HG02798 (cell line): ENCODE measurements at regions not wholly inside any gene's neighbourhood (a gene's known extent, or its start where the extent isn't known, plus 50 kb on each side); places are given as distances from the start of the nearest gene placed in this dataset.
"Not testable (repeated sequence)": the region's sequence is repeated elsewhere in the genome, so short reads cannot be mapped to it uniquely, and the experiment has no call there.

ENCODE experiments used
- ATAC-seq: cut with Tn5 transposase; IDR thresholded peaks from one replicate; pipeline ENCODE4 v1.9.1; 2021; ENCODE audit warnings: mild to moderate bottlenecking; ENCODE audit not compliant: unreplicated experiment, poor library complexity

DNA sequence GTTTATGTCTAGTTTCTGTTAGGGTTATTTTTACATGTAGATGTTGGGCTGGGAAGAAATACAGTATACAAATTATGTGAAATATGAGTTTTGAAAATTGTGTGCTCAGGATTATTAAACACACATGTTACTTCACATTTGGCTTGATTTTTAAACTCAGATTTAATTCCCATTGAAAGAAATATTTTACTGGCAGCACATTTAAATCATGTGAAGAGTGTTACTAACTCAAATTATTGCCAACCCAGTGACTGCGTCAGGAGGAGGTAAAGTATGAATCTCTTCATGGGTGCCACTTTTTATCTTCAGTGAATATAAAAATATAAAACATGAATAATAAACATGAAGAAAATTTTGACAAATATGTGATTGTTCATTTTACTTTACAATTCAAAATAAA, 457.5 kb upstream of the CCDC179 start:
- no peak for ATAC-seq

- no peak for ATAC-seq
Measured at GRCh38 chr11:23318670-23319069, 458.4 kb upstream of the CCDC179 start.

- no peak for ATAC-seq
Measured at GRCh38 chr11:23320131-23320530, 459.9 kb upstream of the CCDC179 start.

GRCh38 chr11:23335586-23335985, 475.3 kb upstream of the CCDC179 start:
- not testable (repeated sequence) for ATAC-seq

DNA sequence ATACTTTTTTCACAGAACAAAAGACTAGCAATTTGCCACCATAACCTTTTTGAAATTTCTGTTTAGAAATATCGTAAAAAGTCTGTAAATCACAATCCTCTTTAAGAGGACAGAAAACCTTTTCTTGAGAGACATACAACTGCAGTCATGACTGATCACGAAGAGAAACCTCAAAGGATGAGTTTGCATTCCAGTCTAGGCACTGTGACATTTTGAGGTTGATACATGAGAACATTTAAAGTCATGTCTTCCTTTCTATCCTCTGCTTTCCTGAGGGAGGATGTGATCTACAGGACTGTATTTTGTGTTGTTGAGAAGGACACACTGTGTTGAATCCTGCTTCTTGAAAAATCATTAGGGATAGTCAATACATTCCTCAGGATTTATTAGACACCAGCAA, 476.7 kb upstream of the CCDC179 start:
- ATAC-seq, result no peak

DNA sequence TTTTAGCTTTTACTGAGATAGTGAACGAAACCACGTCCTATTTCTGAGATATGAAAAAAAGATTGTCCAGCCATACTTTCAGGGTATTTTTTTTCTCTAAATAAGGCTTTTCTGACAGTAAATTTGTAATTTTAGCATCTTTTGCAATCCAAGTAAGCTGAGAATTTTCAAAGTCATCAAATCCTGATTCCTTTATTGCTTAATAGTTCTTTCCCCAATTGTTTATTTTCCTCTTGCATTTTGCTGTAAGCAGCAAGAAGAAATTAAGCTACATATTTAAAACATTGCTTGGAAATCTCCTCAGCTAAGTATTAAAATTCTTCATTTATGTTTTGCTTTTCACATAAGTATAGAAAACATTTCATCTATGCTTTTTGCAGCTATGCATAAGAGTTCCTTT, 493.3 kb upstream of the CCDC179 start:
- ATAC-seq, result no peak

DNA sequence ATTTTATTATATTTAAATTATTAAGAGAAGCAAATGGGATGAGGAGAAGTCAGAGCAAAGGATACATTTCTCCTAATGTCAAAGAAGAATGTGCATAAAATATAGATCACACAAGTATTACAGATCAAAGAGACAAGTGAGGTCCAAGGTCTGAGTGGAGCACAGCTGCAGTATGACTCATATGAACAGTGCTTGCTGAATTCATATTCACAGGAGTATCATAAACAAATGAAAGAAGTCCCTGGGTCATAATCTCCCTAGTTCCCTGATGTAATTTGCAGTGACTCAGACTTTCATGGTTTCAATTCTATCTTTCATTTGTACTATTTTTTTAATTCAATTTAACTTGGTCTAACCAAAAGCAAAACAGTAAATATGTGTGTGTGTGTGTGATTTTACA, 499.0 kb upstream of the CCDC179 start:
- no peak for ATAC-seq

DNA sequence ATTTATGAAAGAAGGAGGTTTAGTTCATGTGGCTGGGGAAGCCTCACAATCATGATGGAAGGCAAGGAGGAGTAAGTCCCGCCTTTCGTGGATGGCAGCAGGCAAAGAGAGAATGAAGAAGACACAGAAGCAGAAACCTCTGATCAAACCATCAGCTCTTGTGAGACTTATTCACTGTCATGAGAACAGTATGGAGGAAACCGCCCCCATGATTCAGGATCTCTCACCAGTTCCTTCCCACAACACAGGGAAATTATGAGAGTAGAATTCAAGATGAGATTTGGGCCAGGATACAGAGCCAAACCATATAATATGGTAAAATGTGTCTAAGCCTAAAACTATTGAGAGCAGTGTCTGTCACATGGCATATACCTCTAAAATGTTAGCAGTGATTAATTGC, 503.8 kb upstream of the CCDC179 start:
- no peak for ATAC-seq

GRCh38 chr11:23370580-23371275, 510.5 kb upstream of the CCDC179 start:
- ATAC-seq, result no peak

DNA sequence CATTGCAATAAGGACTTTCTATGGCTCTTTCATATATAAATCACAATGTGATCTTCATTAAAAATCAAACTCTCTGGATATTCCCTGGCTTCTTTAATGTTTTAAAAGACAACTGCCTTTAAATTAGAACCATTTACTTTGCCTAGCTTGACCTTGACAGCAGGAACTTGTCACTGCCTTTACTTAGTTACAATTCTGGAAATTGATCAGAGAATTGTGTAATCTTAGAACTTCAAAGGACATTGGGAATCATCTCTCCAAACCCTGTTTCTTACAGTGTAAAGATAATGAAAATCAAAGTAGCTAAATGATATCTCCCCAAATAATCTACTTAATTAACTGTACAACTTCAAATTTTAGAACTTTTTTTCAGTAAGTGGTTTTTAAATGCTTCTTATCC, 517.6 kb upstream of the CCDC179 start:
- no peak for ATAC-seq

DNA sequence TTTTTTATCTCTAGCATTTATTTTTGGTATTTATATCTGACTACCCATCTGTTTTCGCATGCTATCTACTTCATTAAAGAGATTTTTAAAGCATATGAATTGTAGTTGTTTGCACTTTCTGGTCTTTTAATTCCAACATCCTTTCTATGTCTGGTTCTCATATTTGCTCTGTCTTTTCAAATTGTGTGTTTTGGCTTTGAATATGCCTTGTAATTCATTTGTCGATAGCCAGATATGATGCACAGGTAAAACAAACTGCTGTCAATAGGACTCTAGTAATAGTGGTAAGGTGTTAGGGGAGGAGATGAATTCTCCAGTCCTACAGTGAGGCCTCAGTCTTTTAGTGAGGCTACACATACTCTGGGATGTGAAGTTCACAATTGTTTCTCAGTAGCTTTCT, 530.8 kb upstream of the CCDC179 start:
- no peak for ATAC-seq

DNA sequence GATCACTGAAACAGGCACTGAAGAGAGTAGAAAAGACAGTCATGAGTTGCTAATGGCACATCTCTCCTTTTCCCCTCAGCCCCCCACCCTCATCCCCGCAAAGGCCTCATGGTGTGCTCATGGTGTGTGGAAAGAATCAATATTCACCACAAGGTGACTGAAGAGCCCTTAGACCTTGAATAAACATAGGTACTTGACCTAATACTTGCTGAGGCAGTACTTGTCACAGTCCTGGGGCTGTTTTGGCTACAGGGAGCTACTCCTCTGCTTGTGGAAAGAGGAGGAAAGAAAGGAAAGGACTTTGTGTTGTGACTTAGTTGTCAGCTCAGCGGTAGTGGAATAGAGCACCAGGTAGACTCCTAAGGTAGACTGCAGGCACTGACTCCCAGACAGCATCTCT, 537.8 kb upstream of the CCDC179 start:
- ATAC-seq, result no peak

GRCh38 chr11:23399995-23400394, 539.7 kb upstream of the CCDC179 start:
- no peak for ATAC-seq

DNA sequence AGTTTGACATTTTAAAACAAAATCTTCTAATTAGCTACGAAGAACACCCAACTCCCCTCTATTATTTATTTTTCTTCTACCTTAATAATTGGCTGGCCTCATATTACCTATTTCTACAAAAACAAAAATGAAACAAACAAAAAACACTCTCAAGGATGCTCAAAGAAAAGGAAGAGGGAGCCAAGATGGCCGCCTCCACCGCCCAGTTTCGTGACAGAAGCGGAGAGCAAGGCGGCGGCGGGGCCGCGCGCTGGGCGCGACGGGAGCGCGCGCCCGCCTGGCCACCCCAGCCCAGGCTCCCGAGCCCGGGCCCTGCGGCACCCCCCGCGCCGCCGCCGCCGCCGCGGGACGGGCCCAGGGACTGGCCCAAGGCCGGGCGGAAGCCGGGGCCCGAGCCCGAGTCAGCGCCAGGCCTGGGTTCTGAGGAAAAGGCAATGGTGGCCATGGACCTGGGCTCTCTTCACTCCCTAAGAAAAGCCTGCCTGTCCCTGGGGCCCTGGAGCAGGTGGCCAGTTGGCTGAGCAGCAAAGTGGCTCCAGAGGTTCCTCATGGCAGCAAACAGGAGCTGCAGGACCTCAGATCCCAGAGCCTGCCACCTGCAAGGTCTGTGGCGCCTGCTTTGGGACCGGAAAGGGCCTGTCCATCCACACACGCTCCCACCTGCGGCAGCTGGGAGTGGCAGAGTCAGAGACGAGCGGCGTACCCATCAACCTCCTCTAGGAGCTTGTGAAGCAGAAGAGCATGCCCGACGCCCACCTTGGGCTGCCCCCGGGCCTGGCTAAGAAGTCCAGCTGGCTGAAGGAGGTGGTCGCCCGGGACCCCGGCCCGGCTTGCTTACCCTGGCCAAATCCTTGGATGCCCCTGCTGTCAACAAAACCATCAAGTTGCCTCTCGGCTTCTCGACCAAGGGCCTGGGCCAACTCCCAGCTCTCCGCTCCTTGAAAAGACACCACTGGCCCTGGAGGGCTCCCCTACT, 543.2 kb upstream of the CCDC179 start:
- no peak for ATAC-seq

- ATAC-seq, result no peak
Measured at GRCh38 chr11:23404225-23405160, 544.2 kb upstream of the CCDC179 start.

DNA sequence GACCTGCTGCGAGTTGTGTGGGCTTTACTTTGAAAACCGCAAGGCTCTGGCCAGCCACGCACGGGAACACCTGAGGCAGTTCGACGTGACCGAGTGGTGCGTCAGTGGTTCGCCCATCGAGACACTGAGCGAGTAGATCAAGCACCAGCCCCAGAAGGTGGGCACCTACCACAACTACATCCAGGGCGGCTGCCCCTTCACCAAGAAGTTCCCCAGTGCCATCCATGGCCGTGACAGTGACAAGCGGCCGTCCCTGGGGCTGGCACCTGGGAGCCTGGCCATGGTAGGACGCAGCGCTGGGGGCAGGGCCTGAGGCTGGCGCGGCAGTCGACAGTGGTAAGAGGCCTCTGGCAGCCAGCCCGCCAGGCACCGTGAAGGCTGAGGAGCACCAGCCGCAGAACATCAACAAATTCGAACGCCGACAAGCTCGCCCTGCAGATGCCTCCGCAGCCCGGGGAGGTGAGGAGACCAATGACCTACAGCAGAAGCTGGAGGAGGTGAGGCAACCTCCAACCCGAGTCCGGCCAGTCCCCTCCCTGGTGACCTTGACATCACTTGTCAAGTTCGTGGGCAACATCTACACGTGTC, 545.2 kb upstream of the CCDC179 start:
- no peak for ATAC-seq

GRCh38 chr11:23406131-23406819, 546.0 kb upstream of the CCDC179 start:
- ATAC-seq, result no peak

GRCh38 chr11:23413057-23413456, 552.8 kb upstream of the CCDC179 start:
- no peak for ATAC-seq

DNA sequence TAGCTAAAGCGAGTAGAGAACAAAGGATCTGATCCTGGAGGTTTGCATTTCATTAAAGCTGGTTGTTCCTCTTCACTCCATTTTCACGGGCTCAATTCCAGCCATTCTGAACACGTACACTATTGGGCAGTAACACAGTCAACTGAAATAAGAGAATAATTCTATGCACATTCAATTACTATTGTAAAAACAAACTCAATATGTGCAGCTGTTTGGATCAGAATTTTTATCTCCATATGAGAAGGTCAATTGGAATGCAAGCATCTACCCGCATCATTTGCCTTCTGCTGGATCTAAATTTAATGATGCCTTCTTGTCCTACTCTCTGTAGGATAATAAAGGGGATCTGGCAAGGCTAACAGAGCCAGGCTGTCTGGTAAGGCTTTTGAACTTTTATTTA, 562.8 kb upstream of the CCDC179 start:
- ATAC-seq, result no peak

- no peak for ATAC-seq
Measured at GRCh38 chr11:23423656-23424055, 563.4 kb upstream of the CCDC179 start.
